ENCODE measurements at regions not wholly inside any gene's neighbourhood (a gene's known extent, or its start where the extent isn't known, plus 50 kb on each side); places are given as distances from the start of the nearest gene placed in this dataset.

GRCh38 chr17:71183066-71183660 lies 937.7 kb upstream of the SOX9 start:
- no peak overlapping the region for H3K27ac ChIP-seq
- TF ChIP-seq CTCF (conservative IDR thresholded peaks at IDR 0.05) (no peak), ZFX (IDR thresholded peaks at IDR 0.05) (no peak)

GRCh38 chr17:71184716-71185115 lies 936.1 kb upstream of the SOX9 start:
- TF ChIP-seq CTCF (conservative IDR thresholded peaks at IDR 0.05) (no peak), ZFX (IDR thresholded peaks at IDR 0.05) (no peak)
- no peak overlapping the region for H3K27ac ChIP-seq

GRCh38 chr17:71187145-71187878 lies 933.5 kb upstream of the SOX9 start:
- H3K27ac ChIP-seq = no peak overlapping the region
- TF ChIP-seq ZFX (IDR thresholded peaks at IDR 0.05) (no peak), CTCF (conservative IDR thresholded peaks at IDR 0.05) (no peak)

GRCh38 chr17:71188811-71189492 lies 931.9 kb upstream of the SOX9 start:
- H3K27ac ChIP-seq = no peak overlapping the region
- no peak for TF ChIP-seq CTCF (conservative IDR thresholded peaks at IDR 0.05)
- no peak for TF ChIP-seq ZFX (IDR thresholded peaks at IDR 0.05)

GRCh38 chr17:71189493-71189831 lies 931.4 kb upstream of the SOX9 start:
- TF ChIP-seq CTCF (conservative IDR thresholded peaks at IDR 0.05) = no peak
- TF ChIP-seq ZFX (IDR thresholded peaks at IDR 0.05) = no peak
- H3K27ac ChIP-seq = no peak overlapping the region

- TF ChIP-seq ZFX (IDR thresholded peaks at IDR 0.05) = no peak
- no peak for TF ChIP-seq CTCF (conservative IDR thresholded peaks at IDR 0.05)
- H3K27ac ChIP-seq = no peak overlapping the region
Observed at GRCh38 chr17:71192039-71192555, 928.7 kb upstream of the SOX9 start.

- no peak for TF ChIP-seq CTCF (conservative IDR thresholded peaks at IDR 0.05)
- no peak for TF ChIP-seq ZFX (IDR thresholded peaks at IDR 0.05)
Observed at GRCh38 chr17:71192848-71193247, 928.0 kb upstream of the SOX9 start.

More at GRCh38 chr17:71192848-71193247, 928.0 kb upstream of the SOX9 start:
- no peak overlapping the region for H3K27ac ChIP-seq
